ENCODE measurements at regions not wholly inside any gene's neighbourhood (a gene's known extent, or its start where the extent isn't known, plus 50 kb on each side); places are given as distances from the start of the nearest gene placed in this dataset.

DNA sequence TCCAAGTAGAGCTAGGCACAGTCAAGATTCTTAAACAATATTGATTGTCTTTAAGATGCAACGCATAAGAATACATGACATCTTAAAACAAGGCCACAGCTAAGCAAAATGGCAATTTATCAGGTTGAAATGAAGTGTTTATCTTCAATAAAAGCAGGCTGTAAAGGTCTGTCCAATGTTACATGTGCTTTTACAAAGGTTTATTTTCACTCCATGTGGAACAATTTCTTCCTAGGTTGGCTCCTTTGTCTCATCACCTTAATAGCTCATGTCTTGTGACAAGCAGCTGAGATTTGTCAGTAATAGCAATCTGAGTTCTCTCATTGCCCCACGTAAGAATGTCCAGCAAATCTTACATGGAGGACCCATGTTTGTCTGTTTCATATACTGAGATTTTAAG is 437.6 kb downstream of the GPAM start:
- CTCF ChIA-PET, result no interaction called here
- no peak for ATAC-seq (ENCODE audit: low read depth)
- intact Hi-C loops (cut with micrococcal nuclease), result no loop called here

More for the DNA sequence above, 437.6 kb downstream of the GPAM start:
- POLR2A ChIA-PET (ENCODE audit: unreplicated experiment), result no interaction called here
- no peak overlapping the region for H3K27ac ChIP-seq (ENCODE audit: insufficient read depth, low read length)
- H4K8ac ChIP-seq (ENCODE audit: low read depth in 2 of 2, low read length in 2 of 2), result no peak overlapping the region
- dilution Hi-C loops (cut with HindIII; ENCODE audit: low sequenced_read_pairs, unreplicated experiment), result no loop called here
- no peak overlapping the region for H2AK9ac ChIP-seq (replicated peaks; ENCODE audit: low read depth, low read length, poor library complexity)
- no peak overlapping the region for H3K18ac ChIP-seq (ENCODE audit: low read depth, low read length)
- H2BK20ac ChIP-seq (ENCODE audit: low read depth, low read length), result no peak overlapping the region
- no peak overlapping the region for H2BK15ac ChIP-seq (ENCODE audit: low read depth, low read length)
- no peak overlapping the region for H3K23ac ChIP-seq (ENCODE audit: low read depth, low read length)
- no peak overlapping the region for H3K4ac ChIP-seq (ENCODE audit: low read depth, low read length)
- no peak overlapping the region for H3K14ac ChIP-seq (replicated peaks; ENCODE audit: low read depth, low read length)
- no peaks in the 10 kb centered on the region for H3K9me1 ChIP-seq (ENCODE audit: insufficient read depth, low read length)
- no peak overlapping the region for H2AK5ac ChIP-seq (ENCODE audit: low read depth, low read length)
- no peak overlapping the region for H3K4me3 ChIP-seq (ENCODE audit: insufficient read depth, low read depth, low read length)
- H3K4me1 ChIP-seq (ENCODE audit: control insufficient read depth, insufficient read depth, low read length), result no peaks in the 10 kb centered on the region
- no peaks in the 10 kb centered on the region for H3K79me1 ChIP-seq (ENCODE audit: low read depth in 1 of 2, low read length in 2 of 2)
- no peaks in the 10 kb centered on the region for H3K27me3 ChIP-seq (ENCODE audit: control insufficient read depth, insufficient read depth, low read length)
- in situ Hi-C loops (cut with MboI; ENCODE audit: low sequenced_read_pairs), result no loop called here
- no TSS peak for BruUV-seq (replicated peaks)
- no peak overlapping the region for H3K9ac ChIP-seq (ENCODE audit: low read depth, low read length)
- no peak overlapping the region for H2AFZ ChIP-seq (replicated peaks; ENCODE audit: low read length, poor library complexity)
- H3K56ac ChIP-seq (ENCODE audit: extremely low read depth, insufficient read depth, low read length), result no peak overlapping the region
- no peak overlapping the region for H4K5ac ChIP-seq (ENCODE audit: low read depth, low read length)
- H3K36me3 ChIP-seq (ENCODE audit: control insufficient read depth, insufficient read depth, low read length), result no peaks in the 10 kb centered on the region
- H4K91ac ChIP-seq (ENCODE audit: insufficient read depth, low read depth, low read length), result no peak overlapping the region
- H3K4me2 ChIP-seq (ENCODE audit: low read depth, low read length), result no peak overlapping the region
- H3K9me3 ChIP-seq (ENCODE audit: control insufficient read depth, insufficient read depth, low read length), result peaks cover 2% of the 10 kb centered on the region; the same call in 1 of the 2 replicates
- no peaks in the 10 kb centered on the region for H4K20me1 ChIP-seq (ENCODE audit: insufficient read depth, low read length)
- no peak overlapping the region for H2BK120ac ChIP-seq (ENCODE audit: low read depth, low read length)
- no peak overlapping the region for H2BK5ac ChIP-seq (ENCODE audit: low read depth, low read length, poor library complexity, severe bottlenecking)
- no peak for DNase-seq
- no CpG with 5 or more reads among the region's 2 CpGs for WGBS, 2 experiments (ENCODE audit: extremely low coverage in 2 of 2, insufficient read length in 1 of 2)
- no peak for TF ChIP-seq BHLHE40 (IDR thresholded peaks at IDR 0.05; ENCODE audit: low read depth, low read length)
- no peak for TF ChIP-seq SMC3 (IDR thresholded peaks at IDR 0.05; ENCODE audit: low read depth, low read length)
- TF ChIP-seq RCOR1 (IDR thresholded peaks at IDR 0.05; ENCODE audit: insufficient replicate concordance, low read length), result no peak
- TF ChIP-seq, protein P1, sequence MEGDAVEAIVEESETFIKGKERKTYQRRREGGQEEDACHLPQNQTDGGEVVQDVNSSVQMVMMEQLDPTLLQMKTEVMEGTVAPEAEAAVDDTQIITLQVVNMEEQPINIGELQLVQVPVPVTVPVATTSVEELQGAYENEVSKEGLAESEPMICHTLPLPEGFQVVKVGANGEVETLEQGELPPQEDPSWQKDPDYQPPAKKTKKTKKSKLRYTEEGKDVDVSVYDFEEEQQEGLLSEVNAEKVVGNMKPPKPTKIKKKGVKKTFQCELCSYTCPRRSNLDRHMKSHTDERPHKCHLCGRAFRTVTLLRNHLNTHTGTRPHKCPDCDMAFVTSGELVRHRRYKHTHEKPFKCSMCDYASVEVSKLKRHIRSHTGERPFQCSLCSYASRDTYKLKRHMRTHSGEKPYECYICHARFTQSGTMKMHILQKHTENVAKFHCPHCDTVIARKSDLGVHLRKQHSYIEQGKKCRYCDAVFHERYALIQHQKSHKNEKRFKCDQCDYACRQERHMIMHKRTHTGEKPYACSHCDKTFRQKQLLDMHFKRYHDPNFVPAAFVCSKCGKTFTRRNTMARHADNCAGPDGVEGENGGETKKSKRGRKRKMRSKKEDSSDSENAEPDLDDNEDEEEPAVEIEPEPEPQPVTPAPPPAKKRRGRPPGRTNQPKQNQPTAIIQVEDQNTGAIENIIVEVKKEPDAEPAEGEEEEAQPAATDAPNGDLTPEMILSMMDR (conservative IDR thresholded peaks at IDR 0.05; ENCODE audit: low read depth, low read length), result no peak
- TF ChIP-seq RFX5 (IDR thresholded peaks at IDR 0.05; ENCODE audit: low read depth, low read length), result no peak
- TF ChIP-seq MAZ (IDR thresholded peaks at IDR 0.05; ENCODE audit: borderline replicate concordance, low read depth, low read length), result no peak
